Epithelial cell of proximal tubule (primary cell): ENCODE measurements at regions not wholly inside any gene's neighbourhood (a gene's known extent, or its start where the extent isn't known, plus 50 kb on each side); places are given as distances from the start of the nearest gene placed in this dataset.
"Not testable (repeated sequence)": the region's sequence is repeated elsewhere in the genome, so short reads cannot be mapped to it uniquely, and the experiment has no call there.

Experiments used
- DNase-seq: peaks from one replicate; pipeline ENCODE4 v3.0.0-alpha.2; 2011; ENCODE audit warnings: low read depth
- H3K4me3 ChIP-seq: 2 replicates; pipeline ENCODE4 v1.5.1; 2011; ENCODE audit warnings: low read depth, mild to moderate bottlenecking, low read length
- TF ChIP-seq, protein P1 (sequence below): conservative IDR thresholded peaks from 2 replicates; pipeline ENCODE4 v1.5.1; 2012; ENCODE audit warnings: low read depth, mild to moderate bottlenecking, low read length

DNA sequence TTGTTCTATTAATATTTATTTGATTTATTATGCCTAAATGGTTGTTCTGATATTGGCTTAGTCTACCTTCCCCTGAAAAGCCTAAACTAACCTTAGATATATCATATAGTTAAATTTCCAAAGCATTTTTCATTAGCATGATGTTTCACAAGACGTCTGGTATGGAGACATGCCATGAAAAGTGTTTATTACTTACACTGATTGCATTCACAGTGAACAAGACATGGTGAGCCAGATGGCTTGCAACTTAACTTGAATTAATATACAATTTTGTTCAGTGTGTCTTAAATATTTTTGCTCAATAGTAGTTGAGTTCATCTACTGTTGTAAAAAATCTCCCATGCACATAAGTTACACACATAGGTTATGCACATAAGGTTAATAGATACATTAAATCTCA is 758.4 kb downstream of the NSUN3 start:
- TF ChIP-seq, protein P1, sequence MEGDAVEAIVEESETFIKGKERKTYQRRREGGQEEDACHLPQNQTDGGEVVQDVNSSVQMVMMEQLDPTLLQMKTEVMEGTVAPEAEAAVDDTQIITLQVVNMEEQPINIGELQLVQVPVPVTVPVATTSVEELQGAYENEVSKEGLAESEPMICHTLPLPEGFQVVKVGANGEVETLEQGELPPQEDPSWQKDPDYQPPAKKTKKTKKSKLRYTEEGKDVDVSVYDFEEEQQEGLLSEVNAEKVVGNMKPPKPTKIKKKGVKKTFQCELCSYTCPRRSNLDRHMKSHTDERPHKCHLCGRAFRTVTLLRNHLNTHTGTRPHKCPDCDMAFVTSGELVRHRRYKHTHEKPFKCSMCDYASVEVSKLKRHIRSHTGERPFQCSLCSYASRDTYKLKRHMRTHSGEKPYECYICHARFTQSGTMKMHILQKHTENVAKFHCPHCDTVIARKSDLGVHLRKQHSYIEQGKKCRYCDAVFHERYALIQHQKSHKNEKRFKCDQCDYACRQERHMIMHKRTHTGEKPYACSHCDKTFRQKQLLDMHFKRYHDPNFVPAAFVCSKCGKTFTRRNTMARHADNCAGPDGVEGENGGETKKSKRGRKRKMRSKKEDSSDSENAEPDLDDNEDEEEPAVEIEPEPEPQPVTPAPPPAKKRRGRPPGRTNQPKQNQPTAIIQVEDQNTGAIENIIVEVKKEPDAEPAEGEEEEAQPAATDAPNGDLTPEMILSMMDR: no peak
- no peak for DNase-seq
- H3K4me3 ChIP-seq: no peak overlapping the region

DNA sequence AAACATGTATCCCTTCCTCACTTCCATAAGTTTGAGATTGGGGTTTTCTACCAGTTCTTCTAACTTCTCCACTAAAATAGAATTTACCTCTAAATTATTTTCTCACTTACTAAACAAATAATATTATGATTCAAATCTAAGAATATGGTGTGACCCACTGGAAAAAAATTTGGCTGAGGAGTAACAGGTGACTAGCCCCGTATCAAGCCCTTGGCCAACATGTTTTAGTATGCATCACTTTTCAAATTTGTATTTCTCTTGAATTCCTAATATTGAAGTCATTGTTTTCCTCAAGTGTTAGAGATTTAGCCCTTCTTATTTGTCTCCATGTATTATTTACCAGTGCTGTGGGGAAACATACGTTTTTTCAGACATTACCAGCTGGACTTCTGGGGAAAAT is 759.4 kb downstream of the NSUN3 start:
- no peak for DNase-seq
- TF ChIP-seq, protein P1: no peak
- H3K4me3 ChIP-seq: no peak overlapping the region

DNA sequence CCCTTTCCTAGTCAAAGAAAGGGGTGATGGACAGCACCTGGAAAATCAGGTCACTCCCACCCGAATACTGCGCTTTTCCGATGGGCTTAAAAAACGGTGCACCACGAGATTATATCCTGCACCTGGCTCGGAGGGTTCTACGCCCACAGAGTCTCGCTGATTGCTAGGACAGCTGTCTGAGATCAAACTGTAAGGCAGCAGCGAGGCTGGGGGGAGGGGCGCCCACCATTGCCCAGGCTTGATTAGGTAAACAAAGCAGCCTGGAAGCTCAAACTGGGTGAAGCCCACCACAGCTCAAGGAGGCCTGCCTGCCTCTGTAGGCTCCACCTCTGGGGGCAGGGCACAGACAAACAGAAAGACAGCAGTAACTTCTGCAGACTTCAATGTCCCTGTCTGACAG is 783.4 kb downstream of the NSUN3 start:
- DNase-seq, H3K4me3 ChIP-seq: not testable (repeated sequence)

DNA sequence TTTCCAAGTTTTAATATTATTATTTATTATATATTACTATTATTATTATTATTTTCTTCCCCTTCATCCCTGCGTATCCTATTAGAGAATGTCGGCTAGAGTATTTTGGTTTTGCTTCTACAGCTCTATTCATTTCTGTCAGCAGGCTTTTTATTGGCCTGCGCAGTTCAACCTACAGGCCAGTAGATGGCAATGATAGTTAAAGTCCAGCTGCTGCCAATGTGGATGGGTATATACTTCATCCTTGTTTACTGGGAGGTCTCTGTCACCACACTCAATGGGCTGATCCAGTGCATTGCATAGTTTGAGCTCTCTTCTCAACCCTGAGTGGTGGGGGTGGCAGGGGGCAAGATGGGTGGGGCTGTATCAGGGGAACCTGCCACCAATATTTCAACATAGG is 799.8 kb downstream of the NSUN3 start:
- no peak overlapping the region for H3K4me3 ChIP-seq
- DNase-seq: no peak
- TF ChIP-seq, protein P1: peak; percentile 76

DNA sequence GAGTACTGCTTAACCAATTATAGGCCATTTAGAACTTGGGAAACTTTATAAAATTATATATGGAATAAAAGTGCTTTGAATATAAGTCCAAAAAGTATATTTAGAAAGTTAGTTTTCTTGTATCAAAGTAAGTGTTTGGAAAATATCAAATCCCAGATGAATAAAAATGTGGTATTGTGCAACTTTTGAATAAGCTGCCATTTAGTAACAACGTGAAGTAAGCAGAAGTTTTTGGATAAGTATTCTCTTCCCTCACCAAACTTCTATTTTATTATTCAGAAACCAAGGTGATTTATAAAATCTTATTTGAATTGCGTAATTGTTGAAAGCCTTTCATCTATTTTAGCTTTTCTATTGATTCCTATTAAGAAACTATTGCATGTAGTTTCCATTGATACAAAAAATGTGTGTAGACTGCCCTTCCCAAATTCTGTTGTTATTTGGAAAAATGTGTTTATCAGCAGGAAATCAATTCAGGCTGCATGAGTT is 806.2 kb downstream of the NSUN3 start:
- H3K4me3 ChIP-seq: no peak overlapping the region
- TF ChIP-seq, protein P1: no peak
- DNase-seq: no peak

DNA sequence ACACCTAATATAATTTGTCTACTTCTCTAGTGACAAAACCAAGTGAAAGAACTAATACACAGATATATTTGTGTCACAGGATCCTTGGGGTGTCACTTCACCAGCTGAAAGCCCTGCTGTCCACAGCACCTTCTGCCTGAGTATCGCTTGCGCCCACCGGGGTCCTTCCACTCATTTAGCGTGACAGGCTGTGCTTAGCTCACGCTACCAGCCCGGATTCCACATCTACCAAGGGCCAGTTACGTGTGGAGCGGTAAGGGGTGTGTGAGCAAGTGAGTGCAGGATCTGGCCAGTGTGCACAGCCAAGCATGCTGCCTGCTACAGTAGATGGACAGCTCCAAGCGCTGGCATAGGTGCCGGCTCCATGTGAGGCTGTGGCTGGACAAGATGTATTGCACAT is 810.9 kb downstream of the NSUN3 start:
- TF ChIP-seq, protein P1: no peak
- DNase-seq: no peak
- no peak overlapping the region for H3K4me3 ChIP-seq

DNA sequence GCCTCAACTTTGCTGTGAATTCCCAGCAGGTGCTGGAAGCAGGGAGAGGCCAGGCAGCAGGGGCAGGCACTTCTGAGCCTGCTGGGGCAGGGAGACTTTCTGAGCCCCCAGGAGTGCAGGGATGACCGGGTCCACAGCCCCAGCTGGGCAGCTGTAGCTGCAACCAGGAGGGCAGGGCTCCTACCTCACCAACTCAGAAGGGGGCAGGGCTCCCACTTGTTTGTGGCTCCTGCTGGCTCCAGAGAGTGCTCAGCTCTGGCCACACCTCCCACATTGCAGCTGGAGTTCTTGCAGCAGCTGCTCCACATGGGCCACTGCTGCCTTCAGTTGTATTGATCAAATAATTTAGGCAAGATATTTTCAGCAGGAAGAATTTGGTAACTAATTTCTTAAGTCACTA is 812.3 kb downstream of the NSUN3 start:
- no peak for DNase-seq
- TF ChIP-seq, protein P1: no peak
- H3K4me3 ChIP-seq: no peak overlapping the region

DNA sequence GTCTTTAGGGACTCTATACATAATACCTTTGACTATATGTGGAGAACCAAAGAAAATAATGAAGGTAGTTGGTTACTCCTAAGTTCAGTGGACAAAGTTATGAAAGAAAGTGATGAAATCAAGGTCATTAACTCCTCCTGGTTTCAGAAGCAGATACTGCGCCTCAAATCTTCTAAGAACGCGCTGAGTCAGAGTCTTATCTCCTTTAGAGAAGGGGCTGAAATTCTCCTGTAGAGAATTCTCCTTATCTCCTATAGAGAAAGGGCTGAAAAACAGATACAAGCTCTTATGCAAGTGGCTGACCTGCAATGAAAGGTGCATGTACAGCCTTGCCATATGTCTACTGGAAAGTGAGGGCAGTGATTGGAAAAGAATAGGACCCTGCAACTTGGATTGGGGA is 824.2 kb downstream of the NSUN3 start:
- TF ChIP-seq, protein P1: no peak
- H3K4me3 ChIP-seq: no peak overlapping the region
- DNase-seq: no peak
